ENCODE measurements at regions not wholly inside any gene's neighbourhood (a gene's known extent, or its start where the extent isn't known, plus 50 kb on each side); places are given as distances from the start of the nearest gene placed in this dataset.

- no peaks in the 10 kb centered on the region for H3K36me3 Mint-ChIP-seq
- H3K27me3 Mint-ChIP-seq (ENCODE audit: low read depth), result peaks cover 81% of the 10 kb centered on the region
- no peak overlapping the region for H3K4me3 Mint-ChIP-seq
- H3K4me1 Mint-ChIP-seq, result no peaks in the 10 kb centered on the region
- no peaks in the 10 kb centered on the region for H3K9me3 Mint-ChIP-seq
- no peak for TF ChIP-seq CTCF (IDR thresholded peaks at IDR 0.05; ENCODE audit: unreplicated experiment)
- no peak overlapping the region for H3K27ac Mint-ChIP-seq
- no peak for DNase-seq (ENCODE audit: low spot score in 2 of 2, unreplicated experiment in 2 of 2)
These were observed 92.0 kb upstream of the CCL2 start for GRCh38 chr17:34163123-34163522.

- Mint-ChIP-seq H3K27me3 (ENCODE audit: low read depth) (peaks cover 76% of the 10 kb centered on the region), H3K4me1 (no peaks in the 10 kb centered on the region), H3K27ac (no peak overlapping the region), H3K4me3 (no peak overlapping the region), H3K36me3 (no peaks in the 10 kb centered on the region), H3K9me3 (no peaks in the 10 kb centered on the region)
- no peak for DNase-seq (ENCODE audit: low spot score in 2 of 2, unreplicated experiment in 2 of 2)
- no peak for TF ChIP-seq CTCF (IDR thresholded peaks at IDR 0.05; ENCODE audit: unreplicated experiment)
These were observed 91.4 kb upstream of the CCL2 start for GRCh38 chr17:34163646-34164045.

- H3K27me3 Mint-ChIP-seq (ENCODE audit: low read depth), result peaks cover 64% of the 10 kb centered on the region
- no peaks in the 10 kb centered on the region for H3K4me1 Mint-ChIP-seq
- no peak for DNase-seq (ENCODE audit: low spot score in 2 of 2, unreplicated experiment in 2 of 2)
- H3K9me3 Mint-ChIP-seq, result no peaks in the 10 kb centered on the region
- no peak overlapping the region for H3K4me3 Mint-ChIP-seq
- H3K27ac Mint-ChIP-seq, result no peak overlapping the region
- no peaks in the 10 kb centered on the region for H3K36me3 Mint-ChIP-seq
- no peak for TF ChIP-seq CTCF (IDR thresholded peaks at IDR 0.05; ENCODE audit: unreplicated experiment)
These were observed 90.2 kb upstream of the CCL2 start for GRCh38 chr17:34164837-34165236.

GRCh38 chr17:34166352-34166751 lies 88.7 kb upstream of the CCL2 start:
- Mint-ChIP-seq H3K27ac (no peak overlapping the region), H3K9me3 (no peaks in the 10 kb centered on the region), H3K27me3 (ENCODE audit: low read depth) (peaks cover 54% of the 10 kb centered on the region), H3K4me3 (no peak overlapping the region), H3K36me3 (no peaks in the 10 kb centered on the region), H3K4me1 (no peaks in the 10 kb centered on the region)
- no peak for DNase-seq (ENCODE audit: low spot score in 2 of 2, unreplicated experiment in 2 of 2)
- no peak for TF ChIP-seq CTCF (IDR thresholded peaks at IDR 0.05; ENCODE audit: unreplicated experiment)

- no peak for TF ChIP-seq CTCF (IDR thresholded peaks at IDR 0.05; ENCODE audit: unreplicated experiment)
- H3K4me3 Mint-ChIP-seq, result no peak overlapping the region
- peaks cover 8% of the 10 kb centered on the region for H3K9me3 Mint-ChIP-seq
- H3K36me3 Mint-ChIP-seq, result no peaks in the 10 kb centered on the region
- no peak for DNase-seq (ENCODE audit: low spot score in 2 of 2, unreplicated experiment in 2 of 2)
- H3K4me1 Mint-ChIP-seq, result no peaks in the 10 kb centered on the region
- H3K27me3 Mint-ChIP-seq (ENCODE audit: low read depth), result peaks cover 48% of the 10 kb centered on the region
- no peak overlapping the region for H3K27ac Mint-ChIP-seq
These were observed 87.7 kb upstream of the CCL2 start for GRCh38 chr17:34167354-34167753.

- no peak for TF ChIP-seq CTCF (IDR thresholded peaks at IDR 0.05; ENCODE audit: unreplicated experiment)
- H3K4me1 Mint-ChIP-seq, result no peaks in the 10 kb centered on the region
- no peak for DNase-seq (ENCODE audit: low spot score in 2 of 2, unreplicated experiment in 2 of 2)
- H3K27ac Mint-ChIP-seq, result no peak overlapping the region
- no peak overlapping the region for H3K4me3 Mint-ChIP-seq
- peaks cover 10% of the 10 kb centered on the region for H3K9me3 Mint-ChIP-seq
- H3K27me3 Mint-ChIP-seq (ENCODE audit: low read depth), result peaks cover 34% of the 10 kb centered on the region
- H3K36me3 Mint-ChIP-seq, result no peaks in the 10 kb centered on the region
These were observed 86.1 kb upstream of the CCL2 start for GRCh38 chr17:34168989-34169388.

Data from mesothelial cell of epicardium (in vitro differentiated cells).